NCI-H510A (cell line): ENCODE measurements at regions not wholly inside any gene's neighbourhood (a gene's known extent, or its start where the extent isn't known, plus 50 kb on each side); places are given as distances from the start of the nearest gene placed in this dataset.

Experiments used
- DNase-seq: peaks from one replicate; lab custom pipeline; 2025; lab: John Stamatoyannopoulos, UW

DNA sequence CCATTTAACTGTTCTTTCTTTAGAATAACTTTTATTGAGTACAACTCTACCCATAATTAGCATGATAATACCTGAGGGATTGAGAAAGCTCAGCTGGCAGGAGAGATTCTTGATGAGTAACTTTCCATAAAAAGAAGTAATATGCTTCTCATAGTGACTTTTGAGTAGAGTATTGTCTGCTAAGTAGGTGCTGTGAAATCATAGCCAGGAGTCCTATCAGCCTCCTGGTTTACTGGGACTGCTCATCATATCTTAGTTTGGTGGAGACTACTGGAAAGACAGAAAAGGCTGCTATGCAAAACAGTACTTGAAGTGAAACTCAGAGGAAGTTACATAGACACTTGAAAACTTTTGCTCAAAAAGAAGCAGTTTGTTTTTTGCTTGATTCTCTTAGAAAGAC lies 113.3 kb upstream of the ATP2B1 start:
- DNase-seq, result no peak

DNA sequence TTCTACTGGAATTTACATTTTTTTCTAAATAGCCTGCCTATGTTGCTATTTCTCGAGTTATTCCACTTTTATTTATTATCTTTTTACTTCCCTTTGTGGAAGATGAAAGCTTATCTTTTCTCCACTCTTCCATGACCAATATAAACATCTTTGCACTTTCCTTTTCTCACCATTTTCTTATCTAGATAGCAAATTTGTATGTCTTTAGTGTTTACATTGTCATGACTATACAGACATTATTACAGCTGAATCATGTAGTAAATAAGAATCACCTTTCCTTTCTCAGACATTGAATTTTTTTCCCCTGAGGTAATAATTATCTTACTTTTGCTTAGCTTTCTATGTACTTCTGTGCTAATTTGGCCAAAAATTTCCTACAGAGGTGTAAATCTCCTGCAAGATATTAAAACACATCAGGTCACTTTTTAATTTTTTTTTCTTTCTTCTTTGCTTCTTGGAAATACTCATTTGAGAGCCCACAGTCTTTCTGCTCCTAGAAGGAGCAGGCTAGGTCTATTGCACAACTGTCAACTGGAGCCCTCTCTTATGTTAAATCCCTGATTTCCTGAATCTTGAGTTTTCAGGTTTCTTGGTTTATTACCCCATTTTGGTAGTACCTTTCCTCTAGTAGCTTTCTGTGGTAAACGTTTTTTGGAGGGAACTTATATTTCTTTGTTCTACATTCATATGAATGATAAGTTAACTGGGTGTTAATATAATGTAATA lies 109.0 kb upstream of the ATP2B1 start:
- no peak for DNase-seq

DNA sequence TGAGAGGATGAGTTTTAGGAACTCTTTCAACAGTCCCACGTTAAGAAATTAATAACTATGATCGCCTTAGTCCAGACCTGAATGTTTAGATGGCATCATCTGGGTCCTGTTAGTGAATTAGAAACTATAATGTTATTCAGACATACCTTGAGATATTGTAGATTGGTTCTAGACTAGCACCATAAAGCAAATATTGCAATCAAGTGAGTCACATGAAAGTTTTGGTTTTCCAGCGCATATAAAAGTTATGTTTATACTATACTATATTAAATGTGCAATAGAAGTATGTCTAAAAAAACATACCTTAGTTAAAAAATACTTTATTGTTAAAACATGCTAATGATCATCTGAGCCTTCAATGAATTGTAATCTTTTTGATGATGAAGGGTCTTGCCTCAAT lies 106.6 kb upstream of the ATP2B1 start:
- no peak for DNase-seq

DNA sequence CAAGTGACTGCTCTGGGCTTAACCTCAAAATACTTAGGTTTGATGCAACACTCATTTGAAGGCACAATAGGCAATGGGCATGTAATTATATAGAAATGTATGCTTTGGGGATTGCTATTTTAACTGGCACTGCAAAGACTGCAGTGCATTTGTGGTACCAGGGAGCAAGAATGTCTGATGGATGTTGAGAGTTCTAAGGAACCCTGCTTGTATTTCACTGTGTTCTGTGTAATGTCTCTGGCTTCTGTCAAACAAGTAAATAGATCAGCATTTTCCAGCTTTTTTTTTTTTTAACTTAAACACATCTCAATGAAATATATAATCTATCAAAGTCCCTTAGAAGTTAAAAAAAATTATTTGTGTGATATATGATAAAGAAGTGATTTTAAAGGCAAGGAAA lies 94.8 kb upstream of the ATP2B1 start:
- no peak for DNase-seq

DNA sequence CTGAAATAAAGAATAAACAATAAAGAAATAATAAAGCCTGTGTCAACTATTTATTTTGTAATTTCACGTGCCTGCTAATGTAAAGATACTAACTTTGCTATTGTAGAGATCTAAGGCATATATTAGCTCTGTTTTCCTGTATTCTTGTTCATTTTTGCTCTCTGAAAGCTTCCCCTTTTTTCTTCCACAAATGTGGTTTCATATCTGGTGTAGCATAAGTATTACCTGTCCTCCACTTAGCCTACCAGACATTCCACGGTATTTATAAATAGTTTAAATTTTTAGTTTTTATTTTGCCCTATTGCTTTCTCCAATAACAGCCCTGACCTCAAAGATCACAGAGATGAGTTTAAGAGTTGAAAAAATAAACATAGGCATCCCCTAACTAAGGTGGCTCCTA lies 92.6 kb upstream of the ATP2B1 start:
- no peak for DNase-seq

DNA sequence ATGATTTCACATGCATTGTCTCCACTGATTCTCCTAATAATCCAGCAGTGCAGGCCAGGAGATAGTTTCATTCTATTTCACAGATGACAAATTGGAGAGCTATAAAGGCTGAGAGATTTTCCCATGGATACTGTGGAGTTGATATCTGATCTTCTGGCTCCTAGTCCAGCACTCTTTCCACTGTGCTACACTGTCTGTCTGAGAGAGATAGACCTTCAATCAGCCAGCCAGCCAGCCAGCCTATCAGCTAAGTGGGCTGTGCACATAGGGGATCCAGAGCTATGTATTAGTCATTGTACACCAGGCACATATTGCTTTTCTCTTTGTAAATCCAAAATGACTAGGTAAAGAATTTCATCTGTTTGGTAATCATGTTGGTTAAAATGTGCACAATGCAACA lies 91.8 kb upstream of the ATP2B1 start:
- no peak for DNase-seq

DNA sequence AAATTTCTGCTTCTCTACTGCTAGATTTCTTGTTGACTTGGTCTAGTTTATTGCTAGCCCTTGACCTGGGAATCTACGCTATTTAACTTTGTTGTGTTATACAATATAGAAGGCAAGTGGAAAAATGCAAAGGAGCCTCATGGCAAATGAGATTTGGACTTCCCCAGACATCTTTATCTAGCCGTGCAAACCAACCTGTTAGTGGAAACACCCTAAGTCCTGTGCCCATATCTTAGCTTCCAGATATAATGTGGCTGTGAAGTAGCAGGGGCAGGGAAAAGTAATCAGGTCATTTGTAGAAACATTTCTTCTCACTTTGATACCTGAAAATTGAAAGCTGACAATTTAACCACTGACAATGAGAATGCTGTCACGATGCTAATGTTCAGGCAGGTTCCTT lies 90.7 kb upstream of the ATP2B1 start:
- no peak for DNase-seq

DNA sequence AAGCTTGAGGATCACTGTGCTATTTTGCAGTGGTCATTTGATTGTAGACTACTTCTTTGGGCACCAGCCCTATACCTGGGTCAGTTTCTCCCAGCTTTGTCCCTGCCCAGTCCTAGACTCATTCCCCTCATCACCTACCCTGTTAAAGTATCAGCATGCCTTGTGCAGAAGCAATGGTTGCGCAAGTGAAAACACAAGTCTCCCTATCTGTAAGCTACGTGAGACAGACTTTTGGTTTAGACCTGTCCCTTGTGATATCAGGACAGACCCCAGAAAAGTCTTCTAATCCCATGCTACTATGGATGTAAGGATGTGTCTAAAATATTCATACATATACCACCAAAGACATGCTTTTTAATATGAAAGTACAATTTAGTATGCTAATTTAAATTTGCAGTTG lies 88.8 kb upstream of the ATP2B1 start:
- no peak for DNase-seq

DNA sequence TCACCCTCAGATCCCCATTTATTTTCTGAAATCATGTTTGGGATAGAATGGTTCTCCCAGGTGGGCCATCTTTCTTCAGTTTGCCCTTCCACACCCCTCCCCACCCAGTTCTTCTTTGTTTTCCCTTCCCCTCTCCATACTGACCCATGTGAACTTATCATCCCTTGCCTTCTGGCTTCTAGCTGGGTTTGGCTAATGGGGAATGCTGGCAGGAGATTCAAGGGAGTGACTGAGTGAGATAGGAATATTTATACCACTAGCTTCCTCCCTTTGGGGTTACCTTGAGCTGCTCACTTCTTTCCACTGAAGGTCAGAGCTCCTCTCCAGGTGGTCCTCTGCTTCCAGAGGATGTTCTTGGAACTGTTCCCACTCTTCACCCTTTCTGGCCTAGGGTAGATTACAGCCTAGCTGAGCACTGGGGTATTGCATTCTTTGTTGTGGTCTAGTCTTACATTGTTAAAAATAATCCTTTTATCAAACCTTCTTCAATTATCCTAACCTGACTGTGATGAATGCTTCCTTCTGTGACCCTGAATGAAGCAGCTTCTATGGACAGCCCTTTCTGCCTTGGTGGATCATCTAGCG lies 88.3 kb upstream of the ATP2B1 start:
- DNase-seq, result no peak

DNA sequence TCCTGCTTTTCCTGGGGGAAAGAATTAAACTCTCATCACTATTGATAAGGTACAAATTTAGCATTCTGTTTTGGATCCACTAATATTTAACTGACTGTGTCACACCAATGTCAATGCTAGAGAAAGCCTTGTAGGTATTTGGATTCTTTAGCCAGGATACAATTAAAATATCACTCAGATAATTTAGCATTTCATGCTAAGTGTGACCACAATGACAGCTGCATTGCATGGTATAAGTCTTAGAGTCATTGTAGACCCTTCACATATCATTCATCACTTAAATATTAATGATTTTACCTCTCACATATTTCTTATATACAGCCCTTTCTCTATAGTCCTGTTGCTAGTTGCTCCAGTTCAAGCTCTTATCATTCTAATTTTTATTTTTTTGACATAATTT lies 85.3 kb upstream of the ATP2B1 start:
- no peak for DNase-seq

DNA sequence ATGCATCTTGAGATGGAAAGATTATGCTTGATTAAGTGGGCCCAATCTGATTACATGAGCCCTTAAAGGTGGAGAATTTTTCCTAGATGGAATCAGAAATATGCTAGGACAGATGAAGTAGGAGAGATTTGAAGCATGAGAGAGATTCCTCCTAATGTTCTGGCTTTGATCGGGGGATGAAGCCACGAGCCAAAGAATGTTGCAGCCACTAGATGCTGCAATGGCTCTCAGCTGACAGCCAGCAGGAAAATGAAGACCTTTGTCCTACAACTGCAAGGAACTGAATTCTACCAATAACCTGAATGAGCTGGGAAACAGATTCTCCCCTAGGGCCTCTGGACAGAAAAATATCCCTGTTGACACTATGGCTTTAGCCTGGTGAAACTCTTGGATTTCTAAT lies 82.6 kb upstream of the ATP2B1 start:
- DNase-seq, result no peak

DNA sequence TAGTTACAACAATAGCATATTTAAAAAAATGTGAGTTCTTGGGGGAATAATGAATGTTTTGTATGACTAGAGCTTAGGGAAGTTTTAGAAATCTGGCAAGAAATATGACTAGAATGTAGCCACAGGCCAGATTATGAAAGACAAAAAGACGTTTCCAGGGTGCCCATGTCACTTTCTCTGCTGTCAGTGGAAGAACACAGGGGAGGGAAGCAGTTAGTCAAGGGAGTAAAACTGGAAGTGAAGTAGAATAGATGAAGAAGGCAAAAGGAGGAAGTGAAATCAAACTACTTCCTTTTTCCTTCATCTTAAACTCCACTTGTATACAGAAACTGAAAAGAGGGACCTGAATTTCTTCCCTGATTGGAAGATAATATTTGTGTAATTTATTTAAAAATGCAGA lies 81.2 kb upstream of the ATP2B1 start:
- DNase-seq, result no peak

DNA sequence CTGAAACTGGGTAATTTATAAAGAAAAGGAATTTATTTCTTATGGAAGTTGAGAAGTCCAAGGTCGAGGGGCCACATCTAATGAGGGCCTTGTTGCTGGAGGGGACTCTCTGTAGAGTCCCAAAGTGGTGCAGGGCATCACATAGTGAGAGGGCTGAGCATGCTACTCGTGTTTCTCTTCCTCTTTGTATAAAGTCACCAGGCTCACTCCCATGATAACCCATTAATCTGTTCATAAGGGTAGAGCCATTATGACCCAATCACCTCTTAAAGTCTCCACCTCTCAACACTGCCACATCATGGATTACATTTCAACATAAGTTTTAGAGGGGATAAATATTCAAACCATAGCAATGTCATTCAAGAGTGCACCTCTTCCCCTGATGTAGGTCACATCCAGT lies 79.1 kb upstream of the ATP2B1 start:
- DNase-seq, result no peak

DNA sequence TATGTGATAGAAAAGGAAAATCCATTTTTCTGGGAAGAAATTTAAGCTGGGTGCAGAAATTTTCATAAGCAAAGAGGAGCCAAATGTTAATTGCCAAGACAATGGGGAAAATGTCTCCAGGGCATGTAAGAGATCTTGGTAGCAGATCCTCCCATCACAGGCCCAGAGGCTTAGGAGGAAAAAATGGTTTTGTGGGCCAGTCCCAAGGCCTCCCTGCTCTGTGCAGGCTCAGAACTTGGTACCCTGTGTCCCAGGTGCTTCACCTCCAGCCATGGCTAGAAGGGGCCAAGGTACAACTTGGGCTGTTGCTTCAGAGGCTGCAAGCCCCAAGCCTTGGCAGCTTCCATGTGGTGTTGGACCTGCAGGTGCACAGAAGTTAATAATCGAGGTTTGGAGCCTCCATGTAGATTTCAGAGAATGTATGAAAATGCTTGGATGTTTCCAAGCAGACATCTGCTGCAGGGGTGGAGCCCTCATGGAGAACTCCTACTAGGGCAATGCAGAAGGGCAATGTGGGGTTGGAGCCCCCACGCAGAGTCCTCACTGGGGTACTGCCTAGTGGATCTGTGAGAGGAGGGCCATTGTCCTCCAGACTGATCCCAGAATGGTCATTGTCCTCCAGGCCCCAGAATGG lies 77.7 kb upstream of the ATP2B1 start:
- no peak for DNase-seq

DNA sequence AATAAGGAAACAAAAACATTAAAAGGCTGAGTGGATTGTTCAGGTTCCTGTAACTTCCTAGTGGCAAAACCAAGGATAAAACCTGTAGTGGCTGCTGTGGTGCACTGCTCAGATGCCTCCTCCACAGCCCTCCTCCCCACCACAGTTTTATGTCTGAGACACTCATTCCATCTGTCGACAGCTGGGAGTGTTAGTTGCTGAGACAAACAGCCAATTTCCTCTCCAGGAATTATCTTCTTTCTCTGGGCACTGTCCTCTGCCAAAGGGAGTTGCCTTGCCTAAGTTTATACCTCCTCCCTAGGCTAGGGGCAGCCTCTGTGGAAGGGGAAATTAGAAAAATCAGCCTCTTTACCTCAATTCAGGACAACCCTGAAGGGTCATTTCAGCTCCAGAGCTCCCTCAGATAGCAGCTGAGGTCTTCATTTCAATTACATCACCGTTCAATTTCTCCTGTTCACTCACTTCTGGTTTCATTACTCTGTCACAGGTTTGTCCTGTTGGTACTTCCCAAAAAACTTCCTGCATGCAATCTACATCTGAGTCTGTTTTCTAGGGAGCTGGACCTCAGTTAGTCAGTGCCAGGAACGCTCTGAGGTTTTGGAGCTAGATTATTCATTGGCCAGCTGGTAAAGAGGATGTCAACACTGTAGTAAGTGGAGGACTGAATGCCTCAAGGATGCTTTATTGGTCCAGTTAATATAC lies 74.9 kb upstream of the ATP2B1 start:
- DNase-seq, result no peak

DNA sequence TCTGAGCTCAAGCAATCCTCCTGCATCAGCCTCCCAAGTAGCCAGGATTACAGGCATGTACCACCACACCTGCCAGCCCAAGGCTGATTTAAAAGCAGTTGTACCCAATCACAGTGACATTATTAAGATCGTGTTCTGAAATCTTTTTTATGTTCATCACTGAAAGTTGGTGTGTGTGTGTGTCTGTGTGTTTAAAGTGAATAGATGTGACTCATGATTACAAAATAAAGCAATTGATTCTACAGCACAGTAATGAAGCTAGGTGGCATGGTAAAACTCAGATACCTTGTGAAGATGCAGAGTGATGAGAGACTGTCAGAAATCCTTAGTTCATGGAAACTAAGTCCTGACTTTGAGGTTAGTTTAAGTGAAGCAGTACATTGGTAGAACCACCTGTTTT lies 74.2 kb upstream of the ATP2B1 start:
- DNase-seq, result no peak

DNA sequence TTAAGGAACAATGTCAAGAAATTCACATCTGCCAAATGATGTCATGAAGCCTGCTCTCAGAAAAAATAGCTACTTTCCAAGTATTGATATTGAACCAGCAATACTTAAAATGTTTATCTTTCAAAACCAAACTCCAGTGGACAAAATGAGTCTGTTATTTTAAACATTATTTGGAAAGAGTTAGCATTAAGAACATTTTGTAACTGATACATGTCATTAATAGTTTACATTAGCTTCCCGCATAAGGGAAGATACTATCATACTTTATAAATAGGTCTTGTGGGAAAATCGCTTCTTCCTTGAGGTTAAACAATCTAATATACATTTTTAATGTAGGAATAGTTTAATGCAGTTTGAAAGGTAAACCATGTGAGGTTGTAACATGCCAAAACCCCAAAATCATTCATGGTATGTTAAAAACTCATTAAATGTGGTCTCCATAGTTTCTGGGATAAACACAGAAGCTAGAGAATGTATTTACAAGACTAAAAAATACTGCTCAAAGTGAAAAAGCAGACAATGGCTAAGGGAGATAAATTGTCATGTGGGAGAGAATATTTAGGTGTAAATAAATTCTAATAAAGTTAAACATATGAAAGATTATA lies 73.4 kb upstream of the ATP2B1 start:
- no peak for DNase-seq

DNA sequence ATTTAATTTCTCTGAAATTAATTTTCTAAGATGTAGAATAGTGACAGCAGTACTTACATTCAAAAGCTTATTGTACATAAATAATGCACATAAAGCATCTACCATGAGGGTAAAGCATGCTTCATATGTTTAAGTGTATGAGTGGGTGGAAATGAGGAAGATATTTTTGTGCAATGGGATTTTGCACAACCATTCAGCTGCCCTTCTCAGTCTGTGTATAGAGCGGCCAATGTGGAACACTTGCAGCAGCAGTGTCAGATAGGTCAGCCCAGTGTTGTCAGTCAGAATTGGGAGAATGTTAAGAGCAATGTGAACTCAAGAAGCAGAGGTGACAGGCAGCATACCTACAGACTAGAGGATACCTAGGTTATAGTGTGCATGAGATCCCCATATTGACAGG lies 72.5 kb upstream of the ATP2B1 start:
- no peak for DNase-seq

DNA sequence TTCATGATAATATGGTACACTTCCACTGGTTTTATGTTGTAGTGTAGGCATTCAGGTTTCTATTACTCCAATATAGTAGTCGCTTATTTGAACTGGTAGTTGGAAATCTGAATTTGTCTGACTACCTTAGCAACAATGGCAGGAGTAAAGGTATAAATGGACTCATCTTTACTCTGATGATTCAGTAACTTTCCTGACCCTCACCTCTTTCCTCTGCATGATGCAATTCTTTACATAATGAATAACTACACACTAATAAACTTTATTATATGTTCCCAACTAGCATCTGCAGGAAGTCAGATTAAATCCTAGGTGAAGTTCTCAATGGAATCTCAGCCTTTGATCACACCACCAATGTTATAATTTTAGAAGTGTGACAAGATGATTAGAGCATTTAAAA lies 70.5 kb upstream of the ATP2B1 start:
- no peak for DNase-seq

DNA sequence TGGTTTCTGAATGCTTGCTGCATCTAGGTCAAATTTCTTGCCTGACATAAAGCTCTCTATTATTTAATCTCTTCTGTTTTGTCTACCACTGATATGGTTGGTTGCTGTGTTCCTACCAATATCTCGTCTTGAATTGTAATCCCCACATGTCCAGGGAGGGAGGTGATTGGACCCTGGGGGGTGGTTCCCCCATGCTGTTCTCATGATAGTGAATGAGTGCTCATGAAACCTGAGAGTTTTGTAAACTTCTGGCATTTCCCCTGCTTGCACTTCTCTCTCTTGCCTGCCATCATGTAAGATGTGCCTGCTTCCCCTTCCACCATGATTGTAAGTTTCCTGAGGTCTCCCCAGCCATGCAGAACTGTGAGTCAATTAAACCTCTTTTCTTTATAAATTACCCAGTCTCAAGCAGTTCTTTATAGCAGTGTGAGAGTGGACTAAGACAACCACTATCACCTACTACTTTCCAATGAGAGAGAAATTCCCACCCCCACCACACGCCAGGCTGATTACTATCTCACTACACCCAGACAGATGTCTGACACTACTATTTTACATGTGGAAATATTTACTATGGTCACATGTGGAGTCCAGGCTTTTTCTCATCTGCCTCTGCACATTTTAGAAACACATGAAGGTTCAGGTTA lies 69.2 kb upstream of the ATP2B1 start:
- no peak for DNase-seq

DNA sequence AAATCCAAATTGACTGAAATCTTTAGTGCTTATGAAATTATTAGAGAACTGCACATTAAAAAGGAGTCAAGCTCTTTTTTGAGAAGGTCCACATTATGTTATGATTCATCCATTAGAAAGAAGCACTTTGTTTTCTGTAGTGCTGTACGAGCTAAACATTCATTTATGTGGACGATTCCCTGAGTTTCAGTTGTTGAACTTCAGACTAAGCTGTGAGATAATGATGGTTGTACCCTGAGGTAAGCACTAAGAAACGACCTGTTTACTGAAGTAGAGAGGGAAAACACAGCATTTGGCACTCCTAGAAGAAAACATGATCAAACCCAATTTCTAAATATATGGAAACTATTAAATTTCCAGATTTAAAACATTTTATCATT lies 67.3 kb upstream of the ATP2B1 start:
- no peak for DNase-seq
